Mesothelial cell of epicardium (in vitro differentiated cells): ENCODE measurements at regions not wholly inside any gene's neighbourhood (a gene's known extent, or its start where the extent isn't known, plus 50 kb on each side); places are given as distances from the start of the nearest gene placed in this dataset.

Experiments
- DNase-seq, 2 experiments: peaks; one replicate each; pipeline ENCODE4 v3.0.0; 2021; ENCODE audit warnings: low spot score in 2 of 2; ENCODE audit not compliant: unreplicated experiment in 2 of 2
- H3K27ac Mint-ChIP-seq: 2 replicates; pipeline ENCODE4 v1.8.0; 2021; ENCODE audit warnings: mixed read lengths
- H3K27me3 Mint-ChIP-seq: 2 replicates; pipeline ENCODE4 v1.8.0; 2021; ENCODE audit warnings: low read depth, mixed read lengths
- H3K36me3 Mint-ChIP-seq: 2 replicates; pipeline ENCODE4 v1.8.0; 2021; ENCODE audit warnings: mixed read lengths
- H3K4me1 Mint-ChIP-seq: 2 replicates; pipeline ENCODE4 v1.8.0; 2021; ENCODE audit warnings: mixed read lengths
- H3K4me3 Mint-ChIP-seq: 2 replicates; pipeline ENCODE4 v1.8.0; 2021; ENCODE audit warnings: mild to moderate bottlenecking, moderate library complexity, mixed read lengths
- H3K9me3 Mint-ChIP-seq: 2 replicates; pipeline ENCODE4 v1.8.0; 2021; ENCODE audit warnings: mixed read lengths
- CTCF ChIP-seq: fragments of 200-600 bp; sonication (generic); IDR thresholded peaks from one replicate; pipeline ENCODE4 v1.5.0; 2021; ENCODE audit warnings: antibody characterized with exemption; ENCODE audit not compliant: unreplicated experiment

- Mint-ChIP-seq H3K4me1 (peaks cover 23% of the 10 kb centered on the region), H3K9me3 (no peaks in the 10 kb centered on the region), H3K27me3 (no peaks in the 10 kb centered on the region), H3K4me3 (no peak overlapping the region), H3K36me3 (no peaks in the 10 kb centered on the region), H3K27ac (no peak overlapping the region)
- TF ChIP-seq CTCF = no peak
- no peak for DNase-seq
Measured at GRCh38 chr5:110345623-110346022, 380.8 kb downstream of the TMEM232 start.

- Mint-ChIP-seq H3K4me3 (no peak overlapping the region), H3K27me3 (no peaks in the 10 kb centered on the region), H3K4me1 (peaks cover 12% of the 10 kb centered on the region), H3K9me3 (no peaks in the 10 kb centered on the region), H3K27ac (no peak overlapping the region), H3K36me3 (no peaks in the 10 kb centered on the region)
- no peak for TF ChIP-seq CTCF
- no peak for DNase-seq
Measured at GRCh38 chr5:110346893-110347358, 379.5 kb downstream of the TMEM232 start.

- Mint-ChIP-seq H3K27ac (no peak overlapping the region), H3K9me3 (no peaks in the 10 kb centered on the region), H3K4me3 (no peak overlapping the region), H3K36me3 (no peaks in the 10 kb centered on the region), H3K27me3 (no peaks in the 10 kb centered on the region), H3K4me1 (peaks cover 5% of the 10 kb centered on the region)
- no peak for DNase-seq
- no peak for TF ChIP-seq CTCF
Measured at GRCh38 chr5:110347781-110348180, 378.7 kb downstream of the TMEM232 start.

- H3K27me3 Mint-ChIP-seq = no peaks in the 10 kb centered on the region
- no peak overlapping the region for H3K4me3 Mint-ChIP-seq
- DNase-seq = no peak
- no peaks in the 10 kb centered on the region for H3K9me3 Mint-ChIP-seq
- H3K36me3 Mint-ChIP-seq = no peaks in the 10 kb centered on the region
- no peak for TF ChIP-seq CTCF
- H3K4me1 Mint-ChIP-seq = no peaks in the 10 kb centered on the region
- no peak overlapping the region for H3K27ac Mint-ChIP-seq
Measured at GRCh38 chr5:110351430-110351829, 375.0 kb downstream of the TMEM232 start.

- Mint-ChIP-seq H3K4me1 (no peaks in the 10 kb centered on the region), H3K36me3 (no peaks in the 10 kb centered on the region), H3K9me3 (peaks cover 2% of the 10 kb centered on the region), H3K27ac (no peak overlapping the region), H3K27me3 (no peaks in the 10 kb centered on the region), H3K4me3 (no peak overlapping the region)
- DNase-seq = no peak
- TF ChIP-seq CTCF = no peak
Measured at GRCh38 chr5:110354311-110354710, 372.2 kb downstream of the TMEM232 start.

GRCh38 chr5:110354915-110355644 is 371.4 kb downstream of the TMEM232 start:
- Mint-ChIP-seq H3K9me3 (peaks cover 2% of the 10 kb centered on the region), H3K27ac (no peak overlapping the region), H3K36me3 (no peaks in the 10 kb centered on the region), H3K4me3 (no peak overlapping the region), H3K27me3 (no peaks in the 10 kb centered on the region), H3K4me1 (no peaks in the 10 kb centered on the region)
- TF ChIP-seq CTCF = no peak
- DNase-seq = no peak
